HG03432 (cell line): ENCODE measurements at regions not wholly inside any gene's neighbourhood (a gene's known extent, or its start where the extent isn't known, plus 50 kb on each side); places are given as distances from the start of the nearest gene placed in this dataset.
"Not testable (repeated sequence)": the region's sequence is repeated elsewhere in the genome, so short reads cannot be mapped to it uniquely, and the experiment has no call there.

Experiments used
- ATAC-seq: cut with Tn5 transposase; IDR thresholded peaks from one replicate; pipeline ENCODE4 v1.9.1; 2021; ENCODE audit warnings: mild to moderate bottlenecking, moderate library complexity; ENCODE audit not compliant: unreplicated experiment

GRCh38 chr7:96921231-96921630 is 84.1 kb upstream of the DLX6 start:
- no peak for ATAC-seq

DNA sequence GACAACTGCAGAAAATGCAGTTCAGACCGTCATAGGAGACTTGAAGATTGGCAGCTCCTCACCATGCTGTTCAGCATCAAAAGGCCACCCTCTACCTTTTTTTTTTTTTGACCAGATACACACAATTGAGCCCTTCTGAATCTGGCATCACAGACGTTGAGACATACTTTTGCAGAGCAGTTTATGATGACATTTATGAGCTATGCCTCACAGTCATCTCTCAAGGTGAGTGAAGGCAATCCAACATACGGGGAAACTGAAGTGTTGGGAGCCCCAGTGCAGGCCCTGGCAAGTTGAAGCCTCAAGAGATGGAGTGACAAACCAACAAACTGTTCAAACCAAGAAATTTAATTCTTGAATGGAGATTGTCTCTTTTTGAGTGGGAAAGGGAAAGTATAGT is 83.6 kb upstream of the DLX6 start:
- no peak for ATAC-seq

- ATAC-seq, result not testable (repeated sequence)
Observed at GRCh38 chr7:96923345-96923744, 82.0 kb upstream of the DLX6 start.

- ATAC-seq, result no peak
Observed at GRCh38 chr7:96927131-96927530, 78.2 kb upstream of the DLX6 start.

DNA sequence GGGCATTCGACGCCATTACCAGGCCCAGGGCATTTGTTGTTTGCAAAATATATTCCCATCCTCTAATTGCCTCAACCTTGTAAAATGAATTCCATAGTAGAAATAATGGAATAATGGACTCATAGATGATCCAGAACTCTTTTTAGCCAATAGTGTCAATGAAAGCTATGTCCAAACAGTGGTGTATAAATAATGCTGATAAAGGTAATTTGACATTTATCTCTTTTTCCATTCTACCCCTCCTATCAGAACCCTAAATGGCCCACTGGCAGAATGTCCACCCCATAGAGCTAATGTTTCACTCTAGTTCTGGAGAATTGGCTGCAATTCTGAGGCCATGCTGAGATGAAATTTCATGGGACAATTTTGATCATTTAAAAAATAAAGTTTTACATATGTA is 76.4 kb upstream of the DLX6 start:
- no peak for ATAC-seq

- no peak for ATAC-seq
Observed at GRCh38 chr7:96931891-96932290, 73.5 kb upstream of the DLX6 start.

- ATAC-seq, result no peak
Observed at GRCh38 chr7:96933067-96933645, 72.2 kb upstream of the DLX6 start.

DNA sequence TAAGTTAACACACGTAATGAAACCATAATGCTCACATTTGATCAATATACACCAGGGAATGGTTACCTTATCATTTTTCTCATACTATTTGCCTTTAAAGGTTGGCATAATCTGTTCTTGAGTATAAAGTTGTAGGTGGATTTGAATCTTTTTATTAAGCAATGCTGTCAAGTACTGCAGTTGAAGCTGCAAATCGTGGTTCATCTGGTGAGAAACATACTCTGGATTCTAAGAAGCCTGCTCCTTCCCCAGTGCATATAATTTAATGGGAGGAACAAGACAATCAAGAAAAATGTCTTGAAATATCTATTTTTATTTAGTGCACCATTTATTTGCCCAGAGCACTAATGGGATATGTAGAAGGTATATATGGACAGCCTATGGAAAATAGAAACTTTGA is 68.7 kb upstream of the DLX6 start:
- ATAC-seq, result no peak

DNA sequence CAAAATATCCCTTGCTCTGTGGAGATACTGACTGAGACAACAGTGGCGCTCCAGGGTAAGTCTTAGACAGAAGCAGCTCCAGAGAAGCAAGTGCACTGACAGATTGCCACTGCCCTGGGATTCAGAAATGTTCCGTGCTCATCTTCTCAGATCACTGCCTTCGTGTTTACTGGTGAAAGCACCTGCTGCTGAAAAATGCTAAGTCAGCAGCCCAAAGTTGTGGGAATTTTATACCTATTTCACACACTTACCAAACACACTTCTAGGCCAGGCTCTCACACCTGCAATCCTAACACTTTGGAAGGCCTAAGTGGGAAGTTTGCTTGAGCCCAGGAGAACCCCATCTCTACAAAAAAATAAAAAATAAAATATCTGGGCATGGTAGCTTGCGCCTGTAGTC is 63.2 kb upstream of the DLX6 start:
- ATAC-seq, result no peak

- ATAC-seq, result no peak
Observed at GRCh38 chr7:96949766-96950165, 55.6 kb upstream of the DLX6 start.

GRCh38 chr7:96952974-96953391 is 52.4 kb upstream of the DLX6 start:
- ATAC-seq, result no peak

DNA sequence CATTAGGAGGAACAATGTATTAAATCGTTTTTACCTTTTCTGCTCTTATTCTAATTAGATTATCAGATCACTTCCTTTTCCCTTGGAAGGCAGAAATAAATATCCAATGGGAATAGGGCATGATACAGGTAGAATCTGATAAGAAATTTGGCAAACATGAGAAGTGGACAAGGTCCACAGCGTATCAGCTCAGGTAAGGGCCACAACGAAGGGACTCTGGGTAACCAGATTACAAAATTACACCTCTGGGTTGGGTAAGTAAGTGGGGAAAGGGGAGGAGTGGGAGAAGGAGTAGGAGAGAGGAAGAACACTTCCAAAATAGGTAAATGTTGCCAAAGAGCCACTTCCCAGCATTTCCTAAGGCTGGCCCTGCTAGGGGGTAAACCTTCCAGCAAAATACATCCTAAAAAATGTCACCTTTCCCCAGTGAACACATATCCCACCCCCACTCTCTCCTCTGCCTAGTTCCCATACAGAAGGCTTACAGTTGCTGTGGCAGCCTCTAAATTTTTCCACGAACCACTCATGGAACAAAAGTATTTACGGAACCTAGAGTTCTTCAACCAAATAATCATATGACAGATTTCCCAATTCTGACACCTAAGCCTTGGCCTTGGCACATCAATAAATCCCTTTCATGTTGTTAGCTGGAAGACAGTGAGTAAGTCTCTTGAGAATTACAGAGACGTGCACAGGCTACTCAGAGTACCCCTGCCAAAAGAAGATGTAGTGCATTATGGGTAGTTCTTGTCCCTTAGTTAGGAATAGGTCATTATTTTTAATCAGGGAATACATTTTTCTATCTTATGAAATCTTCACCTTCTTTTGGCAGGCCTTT is 51.5 kb upstream of the DLX6 start:
- ATAC-seq, result no peak
